Breast epithelium (tissue), 3 donors: ENCODE measurements at regions not wholly inside any gene's neighbourhood (a gene's known extent, or its start where the extent isn't known, plus 50 kb on each side); places are given as distances from the start of the nearest gene placed in this dataset.

Experiments
- POLR2AphosphoS5 ChIP-seq, 3 donors: sonication (generic); formaldehyde crosslinking; IDR thresholded peaks; one replicate each; pipeline ENCODE4 v1.6.1; 2017; ENCODE audit warnings: antibody characterized with exemption in 3 of 3
- TF ChIP-seq, protein P1 (sequence below), 3 donors: fragments of 450-650 bp; IDR thresholded peaks; one replicate each; pipeline ENCODE4 v1.5.1; 2016 to 2017; ENCODE audit warnings: antibody characterized with exemption in 3 of 3, mild to moderate bottlenecking in 3 of 3, moderate library complexity in 3 of 3

DNA sequence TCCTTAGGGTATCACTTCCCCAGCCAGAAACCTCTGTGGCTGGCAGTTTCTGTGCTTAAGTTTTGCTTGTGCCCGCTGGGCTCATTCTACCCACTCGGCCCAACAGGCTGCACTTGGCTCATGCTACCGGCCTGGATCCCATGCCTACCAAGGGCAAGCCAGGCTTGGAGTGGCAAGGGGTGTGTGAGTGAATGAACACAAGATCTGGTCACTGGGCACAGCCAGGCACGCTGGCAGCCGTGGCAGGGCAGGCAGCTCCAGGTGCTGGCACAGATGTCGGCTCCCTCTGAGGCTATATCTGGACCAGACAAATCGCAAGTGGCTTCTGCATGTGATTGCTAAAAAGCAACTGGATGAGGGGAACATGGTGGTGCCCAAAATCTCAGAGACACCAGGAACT is 740.5 kb upstream of the B3GALT2 start:
- TF ChIP-seq, protein P1, sequence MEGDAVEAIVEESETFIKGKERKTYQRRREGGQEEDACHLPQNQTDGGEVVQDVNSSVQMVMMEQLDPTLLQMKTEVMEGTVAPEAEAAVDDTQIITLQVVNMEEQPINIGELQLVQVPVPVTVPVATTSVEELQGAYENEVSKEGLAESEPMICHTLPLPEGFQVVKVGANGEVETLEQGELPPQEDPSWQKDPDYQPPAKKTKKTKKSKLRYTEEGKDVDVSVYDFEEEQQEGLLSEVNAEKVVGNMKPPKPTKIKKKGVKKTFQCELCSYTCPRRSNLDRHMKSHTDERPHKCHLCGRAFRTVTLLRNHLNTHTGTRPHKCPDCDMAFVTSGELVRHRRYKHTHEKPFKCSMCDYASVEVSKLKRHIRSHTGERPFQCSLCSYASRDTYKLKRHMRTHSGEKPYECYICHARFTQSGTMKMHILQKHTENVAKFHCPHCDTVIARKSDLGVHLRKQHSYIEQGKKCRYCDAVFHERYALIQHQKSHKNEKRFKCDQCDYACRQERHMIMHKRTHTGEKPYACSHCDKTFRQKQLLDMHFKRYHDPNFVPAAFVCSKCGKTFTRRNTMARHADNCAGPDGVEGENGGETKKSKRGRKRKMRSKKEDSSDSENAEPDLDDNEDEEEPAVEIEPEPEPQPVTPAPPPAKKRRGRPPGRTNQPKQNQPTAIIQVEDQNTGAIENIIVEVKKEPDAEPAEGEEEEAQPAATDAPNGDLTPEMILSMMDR (IDR thresholded peaks at IDR 0.05), result no peak
- TF ChIP-seq POLR2AphosphoS5 (IDR thresholded peaks at IDR 0.05), result no peak
